HEK293T (cell line): ENCODE measurements at regions not wholly inside any gene's neighbourhood (a gene's known extent, or its start where the extent isn't known, plus 50 kb on each side); places are given as distances from the start of the nearest gene placed in this dataset.

ENCODE experiments used
- CTCF ChIA-PET: fragments of 350-600 bp; formaldehyde crosslinking; extraction: SDS; loops from one replicate; lab custom pipeline; 2021; ENCODE audit warnings: antibody characterized with exemption, inconsistent platforms; lab: Yijun Ruan, JAX
- POLR2A ChIA-PET: fragments of 350-600 bp; formaldehyde crosslinking; extraction: SDS; loops from one replicate; lab custom pipeline; 2020; ENCODE audit warnings: antibody characterized with exemption, inconsistent platforms; lab: Yijun Ruan, JAX
- DNase-seq: peaks from one replicate; pipeline ENCODE4 v3.0.0; 2012; ENCODE audit warnings: mixed read lengths; ENCODE audit errors: extremely low spot score
- ARNT ChIP-seq: fragments of 450-650 bp; IDR thresholded peaks from 2 replicates; pipeline ENCODE4 v1.6.1; 2017; ENCODE audit warnings: mild to moderate bottlenecking
- BHLHE40 ChIP-seq: fragments of 450-650 bp; IDR thresholded peaks from 2 replicates; pipeline ENCODE4 v1.6.1; 2016; ENCODE audit warnings: mild to moderate bottlenecking, moderate library complexity, borderline replicate concordance
- CTBP1 ChIP-seq: fragments of 450-650 bp; IDR thresholded peaks from 2 replicates; pipeline ENCODE4 v1.6.1; 2016; ENCODE audit warnings: borderline replicate concordance
- ELF4 ChIP-seq: fragments of 450-650 bp; IDR thresholded peaks from 2 replicates; pipeline ENCODE4 v1.6.1; 2017; ENCODE audit warnings: antibody characterized with exemption
- FOXA1 ChIP-seq: fragments of 450-650 bp; IDR thresholded peaks from 2 replicates; pipeline ENCODE4 v1.6.1; 2016; ENCODE audit warnings: mild to moderate bottlenecking
- FOXK2 ChIP-seq: fragments of 450-650 bp; IDR thresholded peaks from 2 replicates; pipeline ENCODE4 v1.6.1; 2016; ENCODE audit warnings: mild to moderate bottlenecking
- FOXM1 ChIP-seq: fragments of 450-650 bp; IDR thresholded peaks from 2 replicates; pipeline ENCODE4 v1.6.1; 2017; ENCODE audit warnings: mild to moderate bottlenecking, borderline replicate concordance
- HDGF ChIP-seq: fragments of 450-650 bp; IDR thresholded peaks from 2 replicates; pipeline ENCODE4 v1.6.1; 2017; ENCODE audit warnings: antibody characterized with exemption, borderline replicate concordance
- L3MBTL2 ChIP-seq: fragments of 450-650 bp; conservative IDR thresholded peaks from 2 replicates; pipeline ENCODE4 v1.6.1; 2016; ENCODE audit warnings: mild to moderate bottlenecking
- LEF1 ChIP-seq: fragments of 450-650 bp; IDR thresholded peaks from 2 replicates; pipeline ENCODE4 v1.6.1; 2017; ENCODE audit warnings: mild to moderate bottlenecking, borderline replicate concordance
- NFRKB ChIP-seq: fragments of 450-650 bp; IDR thresholded peaks from 2 replicates; pipeline ENCODE4 v1.6.1; 2016; ENCODE audit warnings: mild to moderate bottlenecking, moderate library complexity
- PKNOX1 ChIP-seq: fragments of 450-650 bp; IDR thresholded peaks from 2 replicates; pipeline ENCODE4 v1.6.1; 2016
- SP1 ChIP-seq: fragments of 450-650 bp; IDR thresholded peaks from 2 replicates; pipeline ENCODE4 v1.6.1; 2017
- SUZ12 ChIP-seq: fragments of 450-650 bp; IDR thresholded peaks from 2 replicates; pipeline ENCODE4 v1.6.1; 2016; ENCODE audit warnings: mild to moderate bottlenecking
- TARDBP ChIP-seq: fragments of 450-650 bp; IDR thresholded peaks from 2 replicates; pipeline ENCODE4 v1.6.1; 2016
- ZNF384 ChIP-seq: fragments of 450-650 bp; IDR thresholded peaks from 2 replicates; pipeline ENCODE4 v1.6.1; 2016

- ChIA-PET POLR2A (no interaction called here), CTCF (no interaction called here)
- no peak for DNase-seq
- TF ChIP-seq ARNT (no peak), SP1 (no peak), ELF4 (no peak), LEF1 (no peak), SUZ12 (no peak), BHLHE40 (no peak), CTBP1 (no peak), FOXK2 (no peak), HDGF (no peak), ZNF384 (no peak), L3MBTL2 (no peak), PKNOX1 (no peak), NFRKB (no peak), FOXA1 (no peak), FOXM1 (no peak), TARDBP (no peak)
Measured at GRCh38 chr5:110855961-110856360, 117.2 kb downstream of the SLC25A46 start.

GRCh38 chr5:110865400-110866094 lies 126.7 kb downstream of the SLC25A46 start:
- DNase-seq: peak; percentile 49
- POLR2A ChIA-PET: no interaction called here
- CTCF ChIA-PET: interaction anchor here (0.5 kb wide), 1 partner anchor 631 kb away, joined by 3 read pairs; no protein-coding TSS in a partner anchor
- TF ChIP-seq TARDBP (no peak), FOXK2 (no peak), ZNF384 (no peak), ELF4 (no peak), HDGF (no peak), L3MBTL2 (no peak)

GRCh38 chr5:110869927-110870326 lies 131.1 kb downstream of the SLC25A46 start:
- ChIA-PET CTCF (no interaction called here), POLR2A (no interaction called here)
- TF ChIP-seq FOXA1 (no peak), ARNT (no peak), TARDBP (no peak), FOXM1 (no peak), PKNOX1 (no peak), FOXK2 (no peak), SUZ12 (no peak), ZNF384 (no peak), L3MBTL2 (no peak), SP1 (no peak), HDGF (no peak), CTBP1 (no peak), LEF1 (no peak)

GRCh38 chr5:110872200-110872599 lies 133.4 kb downstream of the SLC25A46 start:
- TF ChIP-seq HDGF (no peak), PKNOX1 (no peak)
- CTCF ChIA-PET: no interaction called here
- POLR2A ChIA-PET: no interaction called here
- DNase-seq: no peak

More at GRCh38 chr5:110869927-110870326, 131.1 kb downstream of the SLC25A46 start:
- DNase-seq: no peak

GRCh38 chr5:110872963-110873362 lies 134.2 kb downstream of the SLC25A46 start:
- ChIA-PET POLR2A (no interaction called here), CTCF (no interaction called here)
- TF ChIP-seq ELF4 (no peak), BHLHE40 (no peak), SUZ12 (no peak), ZNF384 (no peak), PKNOX1 (no peak), ARNT (no peak), HDGF (no peak), TARDBP (no peak), FOXK2 (no peak), LEF1 (no peak), FOXM1 (no peak), NFRKB (no peak), L3MBTL2 (no peak), SP1 (no peak), FOXA1 (no peak), CTBP1 (no peak)
- no peak for DNase-seq
